Panc1 (cell line): ENCODE measurements at regions not wholly inside any gene's neighbourhood (a gene's known extent, or its start where the extent isn't known, plus 50 kb on each side); places are given as distances from the start of the nearest gene placed in this dataset.

Source experiments
- ATAC-seq: fragments of 200-7000 bp; cut with Tn5 transposase; 2 replicates; pipeline ENCODE4 v1.9.1; 2020; ENCODE audit warnings: mild to moderate bottlenecking, moderate library complexity
- BruUV-seq: library from RNA; stranded (reverse); fragments of 400-500 nt; replicated peaks from 2 replicates; lab custom pipeline; 2021; lab: Mats Ljungman, UMichigan
- CTCF ChIA-PET: fragments of 300-600 bp; sonication (Branson Sonifier 250); formaldehyde crosslinking; loops from one replicate; lab custom pipeline; 2022; ENCODE audit warnings: antibody characterized with exemption; lab: Charles Lee
- POLR2A ChIA-PET: fragments of 300-600 bp; sonication (Branson Sonifier 250); formaldehyde crosslinking; loops from one replicate; lab custom pipeline; 2022; ENCODE audit warnings: antibody characterized with exemption; lab: Charles Lee
- DNase-seq: peaks from one replicate; pipeline ENCODE4 v3.0.0-alpha.2; 2010; ENCODE audit warnings: low read depth, low spot score
- H3K27ac ChIP-seq: 2 replicates; pipeline ENCODE4 v1.5.1; 2011; ENCODE audit warnings: mild to moderate bottlenecking, low read length, inconsistent platforms
- H3K27me3 ChIP-seq: fragments of 200-500 bp; sonication (Bioruptor generic); 2 replicates; pipeline ENCODE4 v1.6.0; 2014; ENCODE audit warnings: low read length, inconsistent platforms; ENCODE audit not compliant: control insufficient read depth, insufficient read depth
- H3K36me3 ChIP-seq: fragments of 200-500 bp; sonication (Bioruptor generic); 2 replicates; pipeline ENCODE4 v1.5.1; 2014; ENCODE audit warnings: inconsistent platforms, mild to moderate bottlenecking, low read length, moderate library complexity; ENCODE audit not compliant: control insufficient read depth, insufficient read depth
- H3K4me1 ChIP-seq: 2 replicates; pipeline ENCODE4 v1.5.1; 2011; ENCODE audit warnings: inconsistent platforms, mild to moderate bottlenecking, low read length, moderate library complexity; ENCODE audit not compliant: control insufficient read depth, insufficient read depth
- H3K4me3 ChIP-seq, 2 experiments: 2 replicates each; pipeline ENCODE4 v1.5.1; 2011 to 2012; ENCODE audit warnings: low read depth in 2 of 2, low read length in 2 of 2, mild to moderate bottlenecking in 2 of 2, inconsistent platforms in 1 of 2, moderate library complexity in 1 of 2
- H3K9me3 ChIP-seq: fragments of 200-500 bp; sonication (Bioruptor generic); 2 replicates; pipeline ENCODE4 v1.5.1; 2014; ENCODE audit warnings: low read depth, mild to moderate bottlenecking, inconsistent platforms, low read length, moderate library complexity; ENCODE audit not compliant: control insufficient read depth, insufficient read depth
- CTCF ChIP-seq: fragments of 450-650 bp; IDR thresholded peaks from 2 replicates; pipeline ENCODE4 v1.5.1; 2017; ENCODE audit warnings: mild to moderate bottlenecking
- POLR2AphosphoS5 ChIP-seq: IDR thresholded peaks from 2 replicates; pipeline ENCODE4 v1.6.1; 2012; ENCODE audit warnings: mild to moderate bottlenecking, low read depth, low read length, moderate library complexity
- REST ChIP-seq, 2 experiments: IDR thresholded peaks; 2 replicates each; pipeline ENCODE4 v1.6.1; 2011 to 2012; ENCODE audit warnings: low read depth in 2 of 2, control low read depth in 1 of 2, low read length in 1 of 2, mild to moderate bottlenecking in 1 of 2, moderate library complexity in 1 of 2; ENCODE audit not compliant: insufficient read depth in 1 of 2
- SIN3A ChIP-seq: IDR thresholded peaks from 2 replicates; pipeline ENCODE4 v1.6.1; 2012; ENCODE audit warnings: low read depth, mild to moderate bottlenecking, low read length, moderate library complexity, borderline replicate concordance; ENCODE audit not compliant: insufficient read depth
- TCF7L2 ChIP-seq: IDR thresholded peaks from 2 replicates; pipeline ENCODE4 v1.6.1; 2011; ENCODE audit warnings: mild to moderate bottlenecking, low read depth, low read length, inconsistent platforms
- in situ Hi-C: cut with HindIII; loops from 2 replicates; pipeline ENCODE4 v1.10.0; 2016; ENCODE audit warnings: low sequenced_read_pairs, low pct_unique_long_range_greater_than_20kb
- intact Hi-C: fragments of 100-400 bp; cut with micrococcal nuclease; formaldehyde crosslinking; loops from one replicate; pipeline ENCODE4 v1.10.0; 2022; ENCODE audit not compliant: unreplicated experiment

GRCh38 chr7:10146271-10146670 lies 827.4 kb upstream of the PHF14 start:
- Histone ChIP-seq H3K27me3 (no peaks in the 10 kb centered on the region), H3K4me3 (no peak overlapping the region), H3K27ac (no peak overlapping the region), H3K36me3 (no peaks in the 10 kb centered on the region), H3K4me1 (no peaks in the 10 kb centered on the region), H3K9me3 (no peaks in the 10 kb centered on the region)
- ChIA-PET CTCF (no interaction called here), POLR2A (no interaction called here)
- DNase-seq (no peak), ATAC-seq (no peak)
- intact Hi-C loops (no loop called here), in situ Hi-C loops (no loop called here)
- TF ChIP-seq POLR2AphosphoS5 = no peak
- TF ChIP-seq TCF7L2 = no peak
- no peak for TF ChIP-seq REST (IDR thresholded peaks at IDR 0.05; ENCODE audit: insufficient read depth in 1 of 2, low read depth in 2 of 2, low read length in 1 of 2)
- no peak for TF ChIP-seq CTCF
- TF ChIP-seq SIN3A = no peak
- no TSS peak for BruUV-seq

- no peaks in the 10 kb centered on the region for H3K9me3 ChIP-seq
These were observed 816.7 kb upstream of the PHF14 start for GRCh38 chr7:10156972-10157371.

GRCh38 chr7:10181996-10182395 lies 791.7 kb upstream of the PHF14 start:
- no peaks in the 10 kb centered on the region for H3K27me3 ChIP-seq
- no peak for ATAC-seq
- H3K4me1 ChIP-seq = no peaks in the 10 kb centered on the region
- H3K9me3 ChIP-seq = 0 out of 2 replicates have a peak, but pooled peaks cover 8% of the 10 kb centered on the region
- DNase-seq = no peak
- POLR2A ChIA-PET = no interaction called here
- in situ Hi-C loops = no loop called here
- no peak overlapping the region for H3K27ac ChIP-seq
- H3K36me3 ChIP-seq = no peaks in the 10 kb centered on the region
- no TSS peak for BruUV-seq
- intact Hi-C loops = no loop called here
- CTCF ChIA-PET = no interaction called here
- TF ChIP-seq POLR2AphosphoS5 (no peak), SIN3A (no peak), TCF7L2 (no peak), CTCF (no peak), REST (IDR thresholded peaks at IDR 0.05; ENCODE audit: insufficient read depth in 1 of 2, low read depth in 2 of 2, low read length in 1 of 2) (no peak)
- no peak overlapping the region for H3K4me3 ChIP-seq

More at GRCh38 chr7:10156972-10157371, 816.7 kb upstream of the PHF14 start:
- DNase-seq = no peak
- CTCF ChIA-PET = no interaction called here
- no peak for ATAC-seq
- Histone ChIP-seq H3K36me3 (no peaks in the 10 kb centered on the region), H3K27ac (no peak overlapping the region), H3K27me3 (no peaks in the 10 kb centered on the region), H3K4me1 (no peaks in the 10 kb centered on the region), H3K4me3 (no peak overlapping the region)
- no peak for TF ChIP-seq SIN3A
- TF ChIP-seq POLR2AphosphoS5 = no peak
- POLR2A ChIA-PET = no interaction called here
- BruUV-seq = no TSS peak
- intact Hi-C loops (no loop called here), in situ Hi-C loops (no loop called here)
